ENCODE measurements at regions not wholly inside any gene's neighbourhood (a gene's known extent, or its start where the extent isn't known, plus 50 kb on each side); places are given as distances from the start of the nearest gene placed in this dataset.
A peak's percentile ranks its signal among the peaks of the same experiment; 100 is the strongest.

DNA sequence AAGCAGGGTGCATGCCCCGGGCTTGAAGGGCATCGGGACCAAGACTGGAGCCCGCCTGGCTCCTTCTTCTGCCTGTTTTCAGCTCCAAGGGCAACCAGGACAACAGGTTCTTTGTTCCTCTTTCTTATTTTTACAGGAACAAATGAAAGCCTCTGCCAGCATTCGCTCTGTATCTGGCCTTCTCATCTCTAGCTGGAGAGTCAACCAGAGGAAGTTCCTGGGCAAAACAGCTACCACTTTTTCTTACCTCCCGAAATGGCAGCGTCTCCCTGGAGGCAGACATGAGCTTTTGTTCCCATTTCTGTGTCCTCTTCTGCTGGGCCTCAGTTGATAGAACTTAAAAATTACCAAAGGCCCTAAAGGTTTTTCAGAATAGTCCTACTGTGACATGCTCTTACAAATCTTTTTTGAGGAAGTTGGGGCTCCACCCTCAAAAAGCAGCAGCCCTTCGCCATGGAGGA, 74.1 kb upstream of the NAA20 start:
- Mint-ChIP-seq H3K9me3 (no peaks in the 10 kb centered on the region), H3K27ac (no peak overlapping the region), H3K36me3 (no peaks in the 10 kb centered on the region)
- ATAC-seq: no peak
- no peak for DNase-seq (ENCODE audit: low spot score in 2 of 2)

DNA sequence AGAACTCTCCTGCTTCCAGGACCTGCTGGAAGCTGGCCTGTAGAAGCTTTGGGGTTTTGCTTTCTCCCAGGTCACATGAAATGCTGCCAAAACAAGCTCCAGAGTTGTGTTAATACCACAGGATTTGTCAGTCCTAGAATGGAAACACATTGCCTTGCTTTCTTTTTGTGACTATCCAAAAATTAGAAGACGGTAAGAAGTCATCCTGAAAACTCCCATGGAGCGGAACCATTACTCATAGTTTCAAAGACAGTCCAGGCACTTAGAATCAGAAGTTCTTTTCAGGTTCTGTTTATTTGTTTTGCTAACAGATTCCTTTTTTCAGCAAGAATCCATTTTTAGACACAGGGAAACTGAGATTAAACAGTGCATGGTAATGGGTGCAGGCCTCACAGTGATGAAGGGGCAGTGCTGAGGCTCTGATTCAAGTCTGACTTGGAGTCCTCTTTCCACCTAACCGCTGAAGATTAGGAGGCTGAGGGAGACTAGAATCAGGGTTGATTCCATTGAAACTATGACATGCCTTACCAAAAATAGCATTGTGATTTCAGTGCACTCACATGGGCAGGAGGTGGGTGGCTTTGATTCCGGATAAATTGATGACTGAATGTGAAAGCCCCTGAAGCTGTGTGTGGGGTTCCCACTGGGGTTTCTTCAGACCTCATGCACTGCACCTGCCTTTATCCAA, 72.2 kb upstream of the NAA20 start:
- no peaks in the 10 kb centered on the region for H3K9me3 Mint-ChIP-seq
- DNase-seq (ENCODE audit: low spot score in 2 of 2) (no peak), ATAC-seq (peak; percentile 71 to 82)
- H3K27ac Mint-ChIP-seq: no peak overlapping the region
- H3K36me3 Mint-ChIP-seq: no peaks in the 10 kb centered on the region

DNA sequence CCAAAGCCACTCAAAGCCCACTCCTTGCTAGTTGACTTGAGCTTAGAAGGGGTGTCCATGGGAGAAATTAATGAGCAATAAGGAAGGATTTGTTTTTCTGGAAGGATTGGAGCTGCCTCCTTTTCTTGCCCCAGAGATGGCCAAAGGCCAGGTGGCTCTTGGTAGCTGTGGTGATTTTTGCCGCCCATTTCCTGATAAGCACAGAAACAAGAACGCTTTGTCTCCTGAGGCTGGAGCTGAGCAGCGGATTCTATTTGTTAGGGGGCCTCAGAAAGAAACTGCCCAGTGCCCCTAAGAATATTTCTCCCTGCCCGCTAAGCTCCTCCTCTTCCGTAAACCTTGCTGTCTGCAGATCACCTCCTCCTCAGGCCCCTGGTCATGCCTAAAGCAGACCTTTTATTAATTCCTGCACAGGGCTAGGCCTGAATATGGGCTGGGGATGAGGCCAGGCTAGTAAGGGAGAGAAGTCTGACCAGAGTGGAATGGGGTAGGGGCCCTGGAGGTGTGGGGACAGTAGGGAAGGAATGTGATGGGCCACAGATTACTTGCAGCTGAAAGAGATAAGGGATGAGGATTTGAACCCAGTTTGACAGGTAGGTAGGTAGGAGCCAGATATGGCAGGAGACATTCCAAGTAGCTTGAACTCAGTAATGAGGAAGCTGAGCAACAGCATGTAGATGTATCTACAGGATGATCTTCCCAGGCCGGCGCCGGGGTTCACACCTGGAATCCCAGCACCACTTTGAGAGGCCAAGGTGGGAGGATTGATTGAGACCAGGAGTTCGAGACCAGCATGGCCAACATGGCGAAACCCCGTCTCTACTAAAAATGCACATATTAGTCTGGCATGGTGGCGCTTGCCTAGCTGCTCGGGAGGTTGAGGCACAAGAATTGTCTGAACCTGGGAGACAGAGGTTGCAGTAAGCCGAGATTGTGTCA, 71.2 kb upstream of the NAA20 start:
- DNase-seq (ENCODE audit: low spot score in 2 of 2) (no peak), ATAC-seq (no peak)
- no peak overlapping the region for H3K27ac Mint-ChIP-seq
- no peaks in the 10 kb centered on the region for H3K36me3 Mint-ChIP-seq
- H3K9me3 Mint-ChIP-seq: no peaks in the 10 kb centered on the region

DNA sequence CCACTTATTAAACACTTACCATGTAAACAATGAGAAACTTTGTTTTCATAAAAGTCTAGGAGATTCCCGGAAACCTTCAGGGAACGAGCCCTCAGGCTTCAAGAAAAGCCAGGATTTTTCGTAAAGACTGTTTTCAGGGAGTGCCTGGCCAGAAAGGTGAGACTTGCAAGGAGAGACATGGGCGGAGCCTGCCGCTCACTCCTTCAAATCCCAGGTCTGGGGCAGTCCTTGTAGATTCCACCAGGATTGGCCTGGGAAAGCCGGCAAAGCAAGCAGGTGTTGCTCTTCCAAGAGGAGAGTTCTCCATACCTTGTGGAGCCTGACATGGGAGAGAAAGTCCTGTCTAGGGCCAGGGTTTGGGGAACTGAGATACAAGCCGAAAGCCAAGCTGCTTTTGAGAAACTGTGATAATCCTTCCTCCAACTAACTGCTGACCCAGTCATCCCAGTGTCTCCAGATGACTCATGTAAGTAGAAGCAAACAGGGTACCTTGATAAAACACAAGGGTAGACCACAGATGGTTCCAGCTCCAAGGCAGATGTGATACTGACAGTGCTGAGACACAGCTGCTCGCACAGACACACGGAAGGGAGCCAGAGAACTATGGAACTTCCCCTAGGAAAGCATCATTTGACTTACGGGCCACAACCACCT, 69.4 kb upstream of the NAA20 start:
- peak; percentile 52 to 63 for ATAC-seq
- no peak for DNase-seq (ENCODE audit: low spot score in 2 of 2)
- no peaks in the 10 kb centered on the region for H3K9me3 Mint-ChIP-seq
- H3K36me3 Mint-ChIP-seq: no peaks in the 10 kb centered on the region
- H3K27ac Mint-ChIP-seq: no peak overlapping the region

- ATAC-seq (no peak), DNase-seq (ENCODE audit: low spot score in 2 of 2) (no peak)
- no peaks in the 10 kb centered on the region for H3K36me3 Mint-ChIP-seq
- no peak overlapping the region for H3K27ac Mint-ChIP-seq
- no peaks in the 10 kb centered on the region for H3K9me3 Mint-ChIP-seq
Observed at GRCh38 chr20:19949195-19949867, 67.8 kb upstream of the NAA20 start.

DNA sequence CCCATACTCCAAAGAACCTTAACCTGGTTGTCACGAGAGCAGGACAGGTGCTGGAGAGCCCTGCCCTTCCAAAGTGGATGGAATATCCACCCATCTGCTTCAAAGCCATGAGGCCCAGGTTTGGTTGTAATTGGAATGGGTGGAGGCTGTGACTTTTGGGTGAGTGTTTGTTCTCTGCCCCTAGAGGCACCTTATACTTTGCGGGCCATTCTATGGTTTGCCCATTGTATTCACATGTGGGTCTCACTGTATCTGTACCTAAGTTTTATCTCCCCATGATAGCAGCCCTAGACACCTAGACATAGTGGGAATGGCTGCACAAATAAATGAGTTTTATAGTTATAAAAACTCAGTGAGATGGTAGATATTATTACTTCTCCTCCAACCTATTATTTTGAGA, 67.1 kb upstream of the NAA20 start:
- ATAC-seq: no peak
- Mint-ChIP-seq H3K36me3 (no peaks in the 10 kb centered on the region), H3K27ac (no peak overlapping the region), H3K9me3 (no peaks in the 10 kb centered on the region)
- DNase-seq (ENCODE audit: low spot score in 2 of 2): no peak

- H3K9me3 Mint-ChIP-seq: no peaks in the 10 kb centered on the region
- H3K27ac Mint-ChIP-seq: no peak overlapping the region
- no peak for DNase-seq (ENCODE audit: low spot score in 2 of 2)
- no peaks in the 10 kb centered on the region for H3K36me3 Mint-ChIP-seq
- peak in 1 of 2 donors; percentile 56 for ATAC-seq
Observed at GRCh38 chr20:19952392-19952791, 64.8 kb upstream of the NAA20 start.

DNA sequence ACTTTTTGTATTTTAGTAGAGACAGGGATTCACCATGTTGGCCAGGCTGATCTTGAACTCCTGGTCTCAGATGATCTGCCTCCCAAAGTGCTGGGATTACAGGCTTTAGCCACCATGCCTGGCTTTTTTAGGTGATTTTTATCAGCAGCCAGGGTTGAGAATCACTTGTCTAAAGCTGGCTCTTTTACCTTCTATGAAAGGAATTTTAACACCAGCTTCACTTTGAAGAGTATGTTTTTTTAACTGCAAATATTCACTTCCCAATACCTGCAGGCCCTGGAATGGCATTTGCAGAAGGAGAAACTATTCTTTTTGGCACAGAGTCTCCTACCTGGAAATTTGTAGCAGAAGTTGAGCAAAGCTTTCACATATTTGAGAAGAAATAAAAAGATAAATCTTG, 63.6 kb upstream of the NAA20 start:
- Mint-ChIP-seq H3K27ac (no peak overlapping the region), H3K9me3 (no peaks in the 10 kb centered on the region), H3K36me3 (no peaks in the 10 kb centered on the region)
- no peak for DNase-seq (ENCODE audit: low spot score in 2 of 2)
- ATAC-seq: no peak

DNA sequence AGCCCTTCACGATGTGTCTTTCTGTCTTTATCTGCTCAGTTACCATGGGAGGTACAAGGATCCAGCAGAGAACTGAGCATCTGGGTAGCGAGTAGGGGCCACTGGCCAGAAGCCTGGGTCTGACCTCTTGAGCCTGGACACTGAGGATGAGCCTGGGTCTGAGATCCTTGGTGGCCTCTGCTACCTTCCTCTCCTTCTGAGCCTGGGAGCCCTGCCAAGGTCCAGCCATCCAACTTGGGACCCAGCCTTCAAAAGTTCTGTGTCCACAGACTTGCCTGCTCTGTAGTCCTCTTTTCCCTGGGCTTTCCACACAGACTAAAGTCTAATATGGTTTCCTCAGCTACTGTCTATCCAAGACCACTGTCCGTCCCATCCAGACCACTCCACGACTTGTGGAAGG, 60.2 kb upstream of the NAA20 start:
- Mint-ChIP-seq H3K36me3 (no peaks in the 10 kb centered on the region), H3K9me3 (no peaks in the 10 kb centered on the region), H3K27ac (no peak overlapping the region)
- ATAC-seq: no peak
- no peak for DNase-seq (ENCODE audit: low spot score in 2 of 2)

DNA sequence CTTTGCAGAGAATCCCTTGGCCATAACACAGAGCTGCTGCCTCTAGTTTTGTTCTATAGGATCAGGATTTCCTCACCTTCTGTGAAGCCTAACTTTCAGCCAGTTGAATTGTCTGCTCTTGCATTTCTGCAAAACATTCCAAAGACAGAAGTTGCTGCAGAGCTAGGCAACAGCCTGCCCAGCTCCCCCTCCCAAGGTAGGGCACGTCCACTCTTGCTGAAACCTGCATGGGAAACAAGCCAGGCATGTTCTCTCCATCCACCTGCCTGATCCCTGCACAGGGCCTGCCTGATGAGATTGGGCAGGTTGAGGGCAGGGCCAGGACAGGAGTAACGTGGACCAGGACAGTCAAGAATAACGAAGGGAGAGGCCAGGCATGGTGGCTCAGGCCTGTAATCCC, 58.9 kb upstream of the NAA20 start:
- DNase-seq (ENCODE audit: low spot score in 2 of 2): no peak
- no peak for ATAC-seq
- H3K36me3 Mint-ChIP-seq: no peaks in the 10 kb centered on the region
- H3K27ac Mint-ChIP-seq: no peak overlapping the region
- H3K9me3 Mint-ChIP-seq: no peaks in the 10 kb centered on the region

DNA sequence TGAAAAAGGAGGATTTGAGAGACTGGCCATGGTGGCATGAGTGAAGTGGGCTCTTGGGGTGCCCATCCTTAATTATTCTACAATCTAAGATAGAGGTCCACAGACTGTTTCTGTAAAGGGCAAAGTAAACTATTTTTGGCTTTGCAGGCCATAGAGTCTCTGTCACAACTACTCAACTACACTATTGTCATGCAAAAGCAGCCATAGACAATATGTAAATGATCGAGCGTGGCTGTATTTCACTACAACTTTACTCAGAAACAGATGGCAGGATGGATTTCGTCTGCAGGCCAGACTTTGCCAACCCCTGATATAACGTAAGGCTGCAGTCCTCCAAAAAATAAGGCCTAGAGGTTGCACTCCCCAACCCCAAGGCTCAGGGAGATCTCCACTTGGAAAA, 58.2 kb upstream of the NAA20 start:
- no peak overlapping the region for H3K27ac Mint-ChIP-seq
- ATAC-seq (no peak), DNase-seq (ENCODE audit: low spot score in 2 of 2) (no peak)
- no peaks in the 10 kb centered on the region for H3K36me3 Mint-ChIP-seq
- H3K9me3 Mint-ChIP-seq: no peaks in the 10 kb centered on the region

GRCh38 chr20:19960745-19961144, 56.4 kb upstream of the NAA20 start:
- ATAC-seq (no peak), DNase-seq (ENCODE audit: low spot score in 2 of 2) (no peak)
- H3K27ac Mint-ChIP-seq: no peak overlapping the region
- H3K36me3 Mint-ChIP-seq: no peaks in the 10 kb centered on the region
- no peaks in the 10 kb centered on the region for H3K9me3 Mint-ChIP-seq

- Mint-ChIP-seq H3K9me3 (no peaks in the 10 kb centered on the region), H3K27ac (no peak overlapping the region), H3K36me3 (no peaks in the 10 kb centered on the region)
- no peak for ATAC-seq
- no peak for DNase-seq (ENCODE audit: low spot score in 2 of 2)
Observed at GRCh38 chr20:19961293-19961692, 55.9 kb upstream of the NAA20 start.

GRCh38 chr20:19962958-19963357, 54.2 kb upstream of the NAA20 start:
- no peaks in the 10 kb centered on the region for H3K36me3 Mint-ChIP-seq
- no peak for ATAC-seq
- H3K9me3 Mint-ChIP-seq: no peaks in the 10 kb centered on the region
- no peak for DNase-seq (ENCODE audit: low spot score in 2 of 2)
- H3K27ac Mint-ChIP-seq: no peak overlapping the region

DNA sequence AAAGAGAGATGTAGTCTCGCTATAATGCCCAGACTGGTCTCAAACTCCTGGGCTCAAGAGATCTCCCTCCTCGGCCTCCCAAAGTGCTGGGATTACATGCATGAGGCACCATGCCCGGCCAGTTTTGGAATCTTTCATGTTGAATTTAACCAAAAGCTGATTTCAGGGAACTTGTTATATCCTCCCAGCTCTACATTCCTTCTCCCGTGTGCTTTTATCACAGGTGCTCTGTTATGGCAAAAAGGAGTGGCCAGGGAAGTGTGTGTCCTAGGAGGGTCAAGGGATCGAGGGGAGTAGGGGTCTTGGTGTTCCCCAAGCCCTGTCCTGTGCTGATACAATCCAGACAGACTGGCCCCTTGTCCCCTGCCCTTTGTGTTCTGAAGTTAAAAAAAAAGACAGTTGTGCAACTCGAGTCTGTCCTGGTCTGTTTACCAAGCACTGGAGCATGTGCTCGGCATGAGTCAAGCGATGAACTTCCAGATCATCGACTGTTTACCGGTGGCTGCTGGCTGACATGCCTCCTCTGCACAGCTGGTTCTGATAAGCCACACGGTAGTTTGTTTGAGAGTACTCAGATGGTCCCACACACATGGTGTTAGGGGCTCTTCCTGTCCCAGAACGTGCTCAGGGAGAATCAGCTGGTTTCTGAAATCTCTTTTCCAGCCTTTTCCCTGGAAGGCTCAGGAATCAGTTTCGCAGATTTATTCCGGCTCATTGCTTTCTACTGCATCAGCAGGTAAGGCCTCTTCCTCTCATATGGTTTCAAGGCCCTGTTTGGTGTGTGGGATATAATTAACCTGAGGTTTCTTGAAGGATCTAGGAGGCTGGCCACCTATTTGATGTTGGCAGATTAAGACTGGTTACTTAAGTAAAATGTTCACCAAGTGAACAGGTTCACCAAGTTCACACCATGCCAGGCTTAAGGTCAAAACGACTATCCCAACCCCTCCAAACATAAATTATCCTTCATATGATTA, 52.6 kb upstream of the NAA20 start:
- no peak overlapping the region for H3K27ac Mint-ChIP-seq
- H3K36me3 Mint-ChIP-seq: no peaks in the 10 kb centered on the region
- ATAC-seq: no peak
- no peaks in the 10 kb centered on the region for H3K9me3 Mint-ChIP-seq
- DNase-seq (ENCODE audit: low spot score in 2 of 2): no peak

- H3K36me3 Mint-ChIP-seq: no peaks in the 10 kb centered on the region
- no peak for DNase-seq (ENCODE audit: low spot score in 2 of 2)
- H3K27ac Mint-ChIP-seq: no peak overlapping the region
- ATAC-seq: no peak
- no peaks in the 10 kb centered on the region for H3K9me3 Mint-ChIP-seq
Observed at GRCh38 chr20:19966840-19967239, 50.3 kb upstream of the NAA20 start.
